ENCODE measurements at regions not wholly inside any gene's neighbourhood (a gene's known extent, or its start where the extent isn't known, plus 50 kb on each side); places are given as distances from the start of the nearest gene placed in this dataset.

- Histone ChIP-seq H3K27ac (ENCODE audit: extremely low read depth, low read depth, low read length) (no peak overlapping the region), H3K4me3 (ENCODE audit: low read depth, low read length) (no peak overlapping the region), H3K36me3 (ENCODE audit: control insufficient read depth in 2 of 2, insufficient read depth in 1 of 2, low read length in 2 of 2) (no peaks in the 10 kb centered on the region), H3K4me1 (ENCODE audit: control insufficient read depth, insufficient read depth, low read length) (no peaks in the 10 kb centered on the region), H3K9me3 (ENCODE audit: control insufficient read depth, insufficient read depth, low read depth, low read length) (no peaks in the 10 kb centered on the region)
- TF ChIP-seq ZNF501 (tag by site-specific recombination; IDR thresholded peaks at IDR 0.05) = no peak
- TF ChIP-seq ZNF776 (tag by site-specific recombination; IDR thresholded peaks at IDR 0.05; ENCODE audit: borderline replicate concordance) = no peak
- no peak for TF ChIP-seq ZNF654 (tag by site-specific recombination; IDR thresholded peaks at IDR 0.05; ENCODE audit: low read depth)
- no peak for TF ChIP-seq ZNF157 (tag by site-specific recombination; IDR thresholded peaks at IDR 0.05)
- no peak for TF ChIP-seq SP7 (tag by site-specific recombination; IDR thresholded peaks at IDR 0.05)
- TF ChIP-seq ZNF266 (tag by site-specific recombination; IDR thresholded peaks at IDR 0.05; ENCODE audit: low read depth) = no peak
- no peak for TF ChIP-seq BCL11B (tag by site-specific recombination; IDR thresholded peaks at IDR 0.05; ENCODE audit: low read depth)
- TF ChIP-seq ZNF610 (tag by site-specific recombination; IDR thresholded peaks at IDR 0.05; ENCODE audit: borderline replicate concordance) = no peak
- POLR2A ChIA-PET = no interaction called here
- CTCF ChIA-PET = interaction anchor here (0.5 kb wide), 1 partner anchor 376 kb away, joined by 3 read pairs; no protein-coding TSS in a partner anchor
Measured at GRCh38 chr2:239904496-239904895, 120.6 kb downstream of the NDUFA10 start.

- no peaks in the 10 kb centered on the region for H3K36me3 ChIP-seq (ENCODE audit: control insufficient read depth in 2 of 2, insufficient read depth in 1 of 2, low read length in 2 of 2)
- no peak overlapping the region for H3K4me3 ChIP-seq (ENCODE audit: low read depth, low read length)
- POLR2A ChIA-PET = no interaction called here
- H3K27ac ChIP-seq (ENCODE audit: extremely low read depth, low read depth, low read length) = no peak overlapping the region
- CTCF ChIA-PET = no interaction called here
- no peaks in the 10 kb centered on the region for H3K9me3 ChIP-seq (ENCODE audit: control insufficient read depth, insufficient read depth, low read depth, low read length)
- TF ChIP-seq ZNF621 (tag by site-specific recombination; IDR thresholded peaks at IDR 0.05) = no peak
- no peak for TF ChIP-seq OSR2 (tag by site-specific recombination; IDR thresholded peaks at IDR 0.05)
- no peak for TF ChIP-seq ZNF837 (tag by site-specific recombination; IDR thresholded peaks at IDR 0.05)
- no peak for TF ChIP-seq MZF1 (tag by site-specific recombination; IDR thresholded peaks at IDR 0.05; ENCODE audit: borderline replicate concordance)
- TF ChIP-seq ZNF324 (tag by site-specific recombination; IDR thresholded peaks at IDR 0.05) = no peak
- TF ChIP-seq BCL11B (tag by site-specific recombination; IDR thresholded peaks at IDR 0.05; ENCODE audit: low read depth) = no peak
- TF ChIP-seq ZNF571 (tag by site-specific recombination; IDR thresholded peaks at IDR 0.05) = no peak
- TF ChIP-seq PRDM4 (tag by site-specific recombination; IDR thresholded peaks at IDR 0.05) = no peak
- TF ChIP-seq ZNF23 (tag by site-specific recombination; IDR thresholded peaks at IDR 0.05; ENCODE audit: borderline replicate concordance) = no peak
- no peak for TF ChIP-seq SCRT2 (tag by site-specific recombination; IDR thresholded peaks at IDR 0.05)
- no peak for TF ChIP-seq ZNF433 (tag by site-specific recombination; IDR thresholded peaks at IDR 0.05; ENCODE audit: low read depth)
- no peak for TF ChIP-seq ZNF423 (tag by site-specific recombination; IDR thresholded peaks at IDR 0.05)
- no peak for TF ChIP-seq ZNF184 (tag by site-specific recombination; IDR thresholded peaks at IDR 0.05)
- TF ChIP-seq ZBTB7A (tag by site-specific recombination; IDR thresholded peaks at IDR 0.05; ENCODE audit: low read depth) = no peak
- TF ChIP-seq ZNF792 (tag by site-specific recombination; IDR thresholded peaks at IDR 0.05) = no peak
- no peak for TF ChIP-seq FEZF1 (tag by site-specific recombination; IDR thresholded peaks at IDR 0.05)
- TF ChIP-seq ZNF768 (tag by site-specific recombination; IDR thresholded peaks at IDR 0.05) = no peak
- TF ChIP-seq PRDM10 (tag by site-specific recombination; IDR thresholded peaks at IDR 0.05) = no peak
- H3K4me1 ChIP-seq (ENCODE audit: control insufficient read depth, insufficient read depth, low read length) = no peaks in the 10 kb centered on the region
Measured at GRCh38 chr2:239903803-239904202, 121.3 kb downstream of the NDUFA10 start.

Data from HEK293 (cell line).